Endometrium (tissue), 2 donors: ENCODE measurements at regions not wholly inside any gene's neighbourhood (a gene's known extent, or its start where the extent isn't known, plus 50 kb on each side); places are given as distances from the start of the nearest gene placed in this dataset.
"Not testable (repeated sequence)": the region's sequence is repeated elsewhere in the genome, so short reads cannot be mapped to it uniquely, and the experiment has no call there.

ENCODE experiments used
- FAIRE-seq: peaks from 2 replicates; lab custom pipeline; 2012; peaks lifted over from hg19 to GRCh38; lab: Jason Lieb, UNC
- donor health status: control.
- donor health status: control.

GRCh38 chr13:50419896-50420295 lies 404.7 kb downstream of the KCNRG start:
- FAIRE-seq = no peak

GRCh38 chr13:50420718-50421472 lies 405.7 kb downstream of the KCNRG start:
- FAIRE-seq = peak; percentile 12

DNA sequence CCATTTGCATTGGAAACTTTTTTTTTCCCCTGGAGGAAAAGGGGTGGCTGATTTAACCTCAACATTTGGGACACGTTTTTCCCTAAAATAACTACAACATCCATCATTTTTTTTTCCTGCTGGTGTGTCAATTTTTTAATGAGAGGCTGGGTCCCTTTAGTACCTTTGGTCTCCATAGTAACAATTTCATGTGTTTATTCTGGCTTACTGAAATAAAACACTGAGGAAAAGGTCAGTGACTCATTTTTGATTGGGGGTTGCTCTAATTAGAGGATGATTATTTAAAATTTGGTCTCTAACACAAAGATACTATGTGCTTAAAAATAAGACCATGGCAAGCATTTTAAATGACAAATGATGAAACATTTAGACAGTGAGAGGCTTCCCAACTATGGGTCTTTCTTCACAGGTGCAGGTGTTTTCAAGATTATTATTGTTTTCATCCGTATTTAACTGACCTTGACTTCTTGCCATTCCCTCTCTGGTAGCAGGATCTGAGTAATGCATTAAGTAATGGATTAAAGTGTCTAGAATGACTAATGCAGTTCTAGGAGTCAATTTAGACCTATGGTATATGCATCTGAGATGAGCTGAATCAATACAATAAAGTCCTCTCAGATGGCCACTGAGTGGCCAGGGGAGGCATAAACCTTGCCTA lies 406.4 kb downstream of the KCNRG start:
- FAIRE-seq = no peak

DNA sequence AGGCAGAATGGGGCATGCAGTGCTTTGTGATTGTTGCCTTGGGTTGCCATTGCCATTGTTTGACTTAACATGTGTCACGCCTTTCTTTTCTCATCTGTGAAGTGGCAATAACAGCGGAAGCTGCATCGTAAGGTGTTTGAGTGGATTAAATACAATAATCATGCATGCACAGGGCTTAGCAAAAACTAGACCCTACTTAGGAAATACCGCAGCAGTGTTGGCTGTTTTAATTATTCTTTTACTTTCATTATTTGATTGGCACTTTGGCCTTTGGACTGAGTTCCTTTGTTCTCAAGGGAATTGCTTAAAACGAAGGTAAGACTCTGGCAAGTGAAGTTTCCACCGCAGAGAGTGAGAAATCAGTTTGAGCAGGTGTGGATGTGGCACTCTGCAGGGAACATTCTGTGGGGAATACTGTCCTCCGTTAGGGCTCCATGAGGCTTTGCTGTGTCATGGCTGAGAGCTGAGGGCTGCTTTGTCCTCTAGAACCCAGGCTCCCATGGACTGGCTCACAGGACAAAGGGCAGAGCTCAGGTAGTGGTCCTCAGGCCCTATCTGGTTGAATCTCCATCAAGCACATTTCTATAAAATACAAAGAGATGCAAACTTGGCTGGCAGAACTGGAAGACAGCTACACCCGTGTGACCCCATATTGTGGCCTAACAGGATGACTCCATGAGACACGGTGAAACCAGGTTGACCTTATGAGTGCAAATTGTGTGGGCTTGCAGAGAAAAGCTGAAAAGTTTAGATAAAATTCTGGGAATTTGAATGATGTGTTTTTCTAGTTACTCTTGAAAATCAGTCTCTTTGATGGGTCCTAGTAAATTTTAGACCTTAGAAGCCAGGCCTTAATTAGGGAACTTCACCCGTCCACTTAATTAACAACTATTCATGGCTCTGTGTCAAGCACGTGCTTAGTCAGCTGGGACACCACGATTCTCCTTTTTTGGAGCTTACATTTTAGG lies 407.2 kb downstream of the KCNRG start:
- no peak for FAIRE-seq

DNA sequence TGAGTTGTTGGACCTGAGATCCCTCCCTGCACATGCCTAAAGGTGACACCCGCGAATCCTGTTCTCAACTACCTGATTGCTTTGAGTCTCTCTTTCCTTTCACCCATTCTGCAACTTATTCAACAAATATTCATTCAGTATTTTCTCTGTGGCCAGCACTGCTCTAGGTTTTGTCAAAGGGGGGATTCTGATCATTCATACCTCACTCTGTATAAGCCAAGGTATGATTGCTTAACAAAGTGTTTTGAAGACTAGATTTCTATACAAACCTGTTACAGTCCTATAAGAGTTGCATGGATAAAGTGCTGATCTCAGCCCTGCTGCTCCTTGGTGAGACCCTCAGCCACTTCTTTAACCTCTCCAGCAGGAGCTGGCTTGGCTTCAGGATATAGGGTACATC lies 409.7 kb downstream of the KCNRG start:
- FAIRE-seq = no peak

DNA sequence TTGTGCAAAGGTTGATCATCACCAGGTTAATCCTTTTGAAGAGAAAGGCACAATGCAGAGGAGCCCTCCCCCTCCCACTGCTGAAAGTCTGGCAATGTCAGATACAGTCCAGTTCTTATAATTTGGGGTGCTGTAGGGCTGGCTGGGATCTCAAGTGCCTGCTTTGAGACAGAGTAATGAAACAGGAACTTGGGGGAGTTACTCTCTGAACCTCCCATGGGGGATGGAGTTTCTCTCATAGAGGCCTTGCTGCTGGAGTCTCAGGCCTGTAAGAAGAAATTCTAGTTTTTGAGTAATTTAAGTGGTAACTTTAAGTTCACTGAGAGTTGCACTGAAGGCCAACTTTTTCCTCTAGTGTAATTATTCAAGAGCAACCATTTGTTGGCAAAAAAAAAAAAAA lies 410.5 kb downstream of the KCNRG start:
- FAIRE-seq = no peak

DNA sequence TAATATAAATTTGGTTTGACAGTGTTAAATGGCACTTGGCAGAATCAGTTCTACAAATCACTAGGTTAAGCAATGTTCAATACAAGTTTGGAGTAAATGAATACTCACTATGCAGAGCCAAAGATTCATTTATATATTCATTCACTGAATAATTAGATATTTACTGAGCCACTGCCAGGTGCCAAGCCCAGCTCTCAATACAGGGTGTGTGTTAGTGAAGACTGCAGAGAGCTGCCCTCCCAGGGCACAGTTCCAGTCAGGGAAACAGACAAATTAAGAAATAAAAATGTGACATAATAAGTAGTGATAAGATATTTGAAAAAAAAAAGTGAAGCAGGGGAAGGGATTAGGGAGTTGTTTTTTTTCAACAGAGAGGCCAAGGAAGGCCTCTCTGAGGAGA lies 411.7 kb downstream of the KCNRG start:
- no peak for FAIRE-seq

- FAIRE-seq = not testable (repeated sequence)
Observed at GRCh38 chr13:50427511-50427910, 412.3 kb downstream of the KCNRG start.

DNA sequence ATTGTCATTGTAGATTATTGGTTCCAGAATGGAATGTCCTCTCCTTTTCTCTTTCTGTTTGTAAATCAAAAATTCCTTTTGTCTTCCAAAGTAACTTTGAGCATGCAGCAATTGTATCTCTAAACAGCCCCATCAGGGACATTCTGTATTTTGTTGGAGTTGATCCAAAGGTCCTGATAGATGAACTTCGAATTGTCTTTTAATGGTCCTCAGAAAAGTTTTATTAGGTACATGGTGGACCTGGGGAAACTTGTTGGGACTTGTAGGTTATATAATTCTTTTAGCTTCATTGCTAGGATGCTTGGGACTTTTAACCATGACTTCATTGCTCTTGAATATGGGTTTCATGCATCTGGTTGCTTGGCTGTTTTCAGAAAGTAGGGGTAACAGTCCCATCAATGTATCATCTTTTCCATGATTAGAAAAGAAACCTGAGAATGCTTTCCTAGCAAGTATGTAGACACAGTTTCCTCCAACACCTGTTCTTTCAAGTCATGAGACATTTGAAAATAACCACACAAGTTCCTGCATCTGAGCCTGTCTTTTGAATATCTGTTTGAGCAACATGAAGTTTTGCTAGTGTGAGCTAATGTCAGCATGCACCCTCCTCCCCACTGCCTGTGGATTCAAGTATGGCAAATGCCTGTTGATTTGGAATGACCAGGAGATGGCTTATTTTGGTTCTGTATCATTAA lies 413.1 kb downstream of the KCNRG start:
- FAIRE-seq = no peak

DNA sequence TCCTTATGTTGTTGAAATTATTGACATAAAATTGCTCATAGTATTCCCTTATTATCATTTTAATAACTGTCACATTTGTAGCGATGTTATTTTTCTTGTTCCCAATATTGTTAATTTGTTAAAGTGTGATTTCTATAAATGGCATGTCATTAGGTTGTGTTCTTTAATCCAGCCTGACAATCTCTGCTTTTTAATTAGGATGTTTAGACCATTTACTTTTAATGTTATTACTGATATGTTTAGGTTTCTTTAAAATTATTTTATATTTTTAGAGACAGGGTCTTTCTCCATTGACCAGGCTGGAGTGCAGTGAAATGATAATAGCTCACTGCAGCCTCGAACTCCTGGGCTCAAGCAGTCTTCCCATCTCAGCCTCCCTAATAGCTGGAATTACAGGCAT lies 408.5 kb downstream of the DLEU7 start:
- no peak for FAIRE-seq

- FAIRE-seq = no peak
Observed at GRCh38 chr13:50437252-50437651, 406.2 kb downstream of the DLEU7 start.

DNA sequence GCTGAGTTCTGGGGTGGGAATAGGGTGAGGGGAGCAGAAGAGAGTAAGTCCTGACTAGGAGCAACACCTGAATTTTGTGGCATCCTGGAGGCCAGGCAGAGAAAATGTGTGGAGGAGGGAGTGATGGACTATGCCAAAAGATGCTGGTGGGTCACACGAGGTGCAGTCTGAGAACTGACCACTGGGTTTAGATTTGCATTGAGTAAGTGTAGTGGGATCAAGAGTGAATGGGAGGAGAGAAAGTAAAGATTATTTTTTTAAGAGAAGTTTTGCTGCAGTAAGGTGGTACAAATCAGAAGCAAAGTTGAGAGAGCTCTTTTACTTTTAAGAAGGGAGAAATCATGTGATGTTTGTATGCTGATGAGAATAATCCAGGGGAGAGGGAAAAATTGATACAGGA lies 405.1 kb downstream of the DLEU7 start:
- FAIRE-seq = no peak

DNA sequence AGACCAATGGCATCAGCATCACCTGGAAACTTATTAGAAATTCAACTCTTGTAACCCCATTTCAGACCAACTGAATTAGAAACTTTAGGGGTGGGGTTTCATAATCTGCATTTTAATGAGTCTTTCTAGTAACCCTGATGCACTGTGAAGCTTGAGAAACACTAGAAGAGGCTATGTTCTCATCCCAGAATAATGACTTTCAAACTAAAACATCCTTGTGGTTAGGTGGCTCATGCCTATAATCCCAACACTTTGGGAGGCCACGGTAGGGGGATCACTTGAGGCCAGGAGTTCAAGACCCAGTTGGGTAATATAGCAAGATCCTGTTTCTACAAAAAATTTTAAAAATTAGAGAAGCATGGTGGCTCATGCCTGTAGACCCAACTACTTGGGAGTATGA lies 402.4 kb downstream of the DLEU7 start:
- no peak for FAIRE-seq

- no peak for FAIRE-seq
Observed at GRCh38 chr13:50444726-50445125, 398.8 kb downstream of the DLEU7 start.

DNA sequence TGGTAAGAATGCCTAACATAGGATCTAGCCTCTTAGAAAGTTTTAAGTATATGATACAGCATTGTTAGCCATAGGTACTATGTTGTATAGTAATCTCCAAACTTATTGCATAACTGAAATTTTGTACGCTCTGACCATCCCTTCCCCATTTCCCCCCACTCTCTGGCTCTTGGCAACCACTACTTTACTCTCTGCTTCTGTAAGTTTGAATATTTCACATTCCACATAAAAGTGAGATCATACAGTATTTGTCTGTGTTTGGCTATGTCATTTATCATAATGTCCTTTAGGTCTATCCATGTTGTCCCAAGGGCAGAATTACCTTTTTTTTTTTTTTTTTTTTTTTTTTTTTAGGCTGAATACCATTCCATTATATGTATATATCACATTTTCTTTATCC lies 396.9 kb downstream of the DLEU7 start:
- no peak for FAIRE-seq

DNA sequence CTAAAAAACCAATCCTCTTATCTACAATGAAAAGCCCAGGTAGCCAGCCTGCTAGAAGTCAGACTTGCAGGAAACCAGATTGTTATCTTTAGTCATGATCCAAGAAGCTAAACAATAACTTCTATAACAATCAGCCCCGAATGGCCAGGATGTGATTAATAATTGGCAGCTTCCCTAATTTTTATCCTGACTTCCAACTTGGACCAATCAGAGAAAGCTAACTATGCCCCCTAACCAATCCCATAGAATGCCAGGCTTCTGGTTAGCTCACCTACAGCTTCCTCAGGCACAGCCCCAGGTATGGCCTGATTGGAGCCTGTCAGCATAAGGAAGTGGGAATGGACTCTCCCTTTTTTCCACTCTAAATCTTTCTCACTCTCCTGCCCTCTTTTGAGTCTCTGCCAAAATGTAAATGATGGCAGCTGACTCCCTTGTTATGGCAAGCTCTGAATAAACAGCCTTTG lies 394.9 kb downstream of the DLEU7 start:
- FAIRE-seq = peak; percentile 26

DNA sequence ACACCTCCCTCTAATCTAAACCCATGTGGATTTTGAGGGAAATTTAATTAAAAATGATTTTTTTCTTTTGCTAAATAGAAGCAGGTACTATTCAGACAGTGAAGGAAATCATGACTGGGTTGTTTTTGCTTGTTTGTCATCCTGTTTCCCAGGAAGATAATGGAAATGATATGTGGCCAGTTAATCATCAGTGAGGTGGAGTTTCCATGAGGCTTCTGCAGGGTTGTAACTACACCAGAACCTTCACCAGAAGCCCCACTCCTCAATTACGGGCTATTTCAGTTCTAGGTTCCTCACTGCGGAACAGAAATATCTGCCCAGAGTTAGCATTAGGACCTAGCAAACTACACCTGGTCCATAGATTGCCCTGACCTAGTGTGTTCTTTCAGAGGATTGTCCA lies 394.0 kb downstream of the DLEU7 start:
- FAIRE-seq = no peak

DNA sequence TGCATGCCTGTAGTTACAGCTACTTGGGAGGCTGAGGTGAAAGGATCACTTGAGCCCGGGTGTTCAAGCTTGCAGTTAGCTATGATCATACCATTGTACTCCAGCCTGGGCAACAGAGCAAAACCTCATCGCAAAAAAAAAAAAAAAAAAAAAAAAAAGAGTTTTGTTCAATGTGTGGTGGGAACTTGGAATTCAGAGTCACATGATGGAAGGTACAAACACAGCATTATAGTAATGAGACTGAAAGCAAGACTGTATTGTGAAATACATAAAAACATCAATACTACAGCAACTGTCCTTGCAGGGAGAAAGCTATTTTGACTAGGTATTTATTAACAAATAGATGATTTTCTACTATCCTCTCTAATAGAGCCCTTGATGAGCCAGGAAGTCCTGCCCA lies 393.2 kb downstream of the DLEU7 start:
- no peak for FAIRE-seq

- no peak for FAIRE-seq
Observed at GRCh38 chr13:50451609-50452008, 391.9 kb downstream of the DLEU7 start.

DNA sequence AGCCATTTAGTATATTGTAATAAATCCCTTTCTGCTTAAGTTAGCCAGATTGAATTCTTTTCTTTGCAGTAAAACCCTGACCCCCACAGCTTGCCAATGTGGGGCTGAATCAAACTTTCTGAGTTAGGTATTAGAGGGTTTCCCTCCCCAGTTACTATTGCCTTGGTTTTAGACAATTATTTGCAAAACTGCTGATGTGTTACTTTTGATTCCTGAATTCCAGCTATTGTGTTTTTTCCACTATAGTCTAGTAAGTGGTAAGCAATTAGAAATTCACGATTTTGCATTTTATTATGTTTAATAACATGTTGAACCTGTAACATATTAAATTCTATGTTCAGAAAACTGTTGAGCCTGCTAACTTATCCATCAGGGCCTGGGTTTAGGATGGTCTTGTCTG lies 391.5 kb downstream of the DLEU7 start:
- no peak for FAIRE-seq

GRCh38 chr13:50452756-50453155 lies 390.7 kb downstream of the DLEU7 start:
- FAIRE-seq = no peak

DNA sequence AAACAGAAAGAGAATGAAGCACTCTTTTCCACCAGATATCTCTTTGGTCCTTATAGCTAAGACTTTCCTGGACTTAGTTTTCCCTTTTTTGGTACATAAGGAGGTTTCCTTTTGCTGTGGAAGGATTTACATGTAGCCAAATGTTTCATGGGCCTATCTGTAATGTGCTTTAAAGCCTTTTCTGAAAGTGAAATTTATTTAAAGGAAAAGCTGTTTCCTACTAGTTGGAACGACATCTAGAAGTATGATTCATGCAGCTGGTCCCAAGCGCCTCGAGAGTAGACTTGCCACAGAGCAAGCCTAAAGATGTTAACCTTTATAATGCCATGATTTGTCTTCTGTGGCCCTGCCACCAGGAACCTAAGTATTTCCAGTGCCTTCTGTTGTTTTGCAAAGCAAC lies 390.3 kb downstream of the DLEU7 start:
- FAIRE-seq = no peak
